Activated T-helper 1 cell treated with anti-CD3 and anti-CD28 coated beads, Interleukin-12 subunit alpha, Interleukin-12 subunit beta, Interleukin-2, Interleukin-4 antibody, amounts not matched to agents 30 ng/mL and 10 ng/mL and 1 ng/mL, durations not matched to agents 14 hours and 24 hours and 36 hours (primary cell): ENCODE measurements at regions not wholly inside any gene's neighbourhood (a gene's known extent, or its start where the extent isn't known, plus 50 kb on each side); places are given as distances from the start of the nearest gene placed in this dataset.
"Not testable (repeated sequence)": the region's sequence is repeated elsewhere in the genome, so short reads cannot be mapped to it uniquely, and the experiment has no call there.

Experiments
- DNase-seq: peaks from one replicate; pipeline ENCODE4 v3.0.0; 2021; ENCODE audit warnings: low spot score
- H3K27ac Mint-ChIP-seq: one replicate; pipeline ENCODE4 v1.8.0; 2021; ENCODE audit warnings: mild to moderate bottlenecking, mixed read lengths
- H3K27me3 Mint-ChIP-seq: one replicate; pipeline ENCODE4 v1.8.0; 2022; ENCODE audit warnings: mild to moderate bottlenecking, moderate library complexity, mixed read lengths; ENCODE audit not compliant: insufficient read depth
- H3K36me3 Mint-ChIP-seq: one replicate; pipeline ENCODE4 v1.8.0; 2021; ENCODE audit warnings: low read depth, mixed read lengths
- H3K4me1 Mint-ChIP-seq: one replicate; pipeline ENCODE4 v1.8.0; 2021; ENCODE audit warnings: low read depth, mixed read lengths
- H3K4me3 Mint-ChIP-seq: one replicate; pipeline ENCODE4 v1.8.0; 2021; ENCODE audit warnings: mild to moderate bottlenecking, moderate library complexity, mixed read lengths
- H3K9me3 Mint-ChIP-seq: one replicate; pipeline ENCODE4 v1.8.0; 2021; ENCODE audit warnings: mixed read lengths
- intact Hi-C: fragments of 100-400 bp; cut with micrococcal nuclease; formaldehyde crosslinking; loops from one replicate; pipeline ENCODE4 v1.15.1; 2024

- no peaks in the 10 kb centered on the region for H3K27me3 Mint-ChIP-seq
- H3K9me3 Mint-ChIP-seq: peaks cover 5% of the 10 kb centered on the region
- no peak overlapping the region for H3K27ac Mint-ChIP-seq
- DNase-seq: no peak
- intact Hi-C loops: no loop called here
- no peak overlapping the region for H3K4me3 Mint-ChIP-seq
- no peaks in the 10 kb centered on the region for H3K36me3 Mint-ChIP-seq
- no peaks in the 10 kb centered on the region for H3K4me1 Mint-ChIP-seq
Measured at GRCh38 chr5:166880456-166880855, 1411.0 kb upstream of the WWC1 start.

DNA sequence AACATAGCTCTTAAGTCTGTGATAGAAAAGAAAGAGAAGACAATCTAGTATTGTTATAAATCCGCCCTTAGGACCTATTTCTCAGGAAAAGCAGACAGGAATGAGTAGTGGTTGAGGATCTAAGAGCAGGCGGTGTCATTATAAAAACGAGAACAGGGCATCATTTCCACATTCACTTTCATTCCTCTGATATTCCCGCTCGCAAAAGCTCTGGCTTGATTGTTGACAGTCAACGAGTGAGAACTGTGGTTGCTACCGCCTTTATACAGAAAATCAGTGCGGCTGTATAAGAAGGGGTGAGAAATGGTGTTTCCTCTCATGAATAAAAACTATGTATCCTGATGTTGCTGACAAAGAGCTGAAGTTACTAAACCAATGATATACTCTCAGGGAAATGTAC, 1409.6 kb upstream of the WWC1 start:
- H3K4me1 Mint-ChIP-seq: no peaks in the 10 kb centered on the region
- H3K9me3 Mint-ChIP-seq: peaks cover 5% of the 10 kb centered on the region
- H3K36me3 Mint-ChIP-seq: no peaks in the 10 kb centered on the region
- no peak overlapping the region for H3K27ac Mint-ChIP-seq
- H3K4me3 Mint-ChIP-seq: no peak overlapping the region
- intact Hi-C loops: no loop called here
- DNase-seq: no peak
- no peaks in the 10 kb centered on the region for H3K27me3 Mint-ChIP-seq

DNA sequence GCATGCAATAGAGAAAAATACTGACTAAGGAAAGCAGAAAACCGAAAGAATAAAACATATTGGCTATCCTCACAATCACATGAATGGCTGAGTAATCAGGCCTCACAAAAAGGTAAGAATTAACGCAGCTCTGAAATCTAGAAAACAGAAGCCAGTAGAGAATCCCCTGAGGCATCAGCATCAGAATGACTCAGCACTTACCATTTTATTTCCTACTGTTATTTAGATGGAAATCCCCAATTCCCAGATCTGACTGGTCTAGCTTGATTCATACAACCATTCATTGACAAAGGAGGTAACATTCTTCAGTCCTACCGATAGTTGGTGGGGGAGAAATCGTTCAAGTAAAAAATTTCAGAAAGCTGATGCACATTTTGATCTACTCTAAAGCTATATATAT, 1408.4 kb upstream of the WWC1 start:
- H3K4me3 Mint-ChIP-seq: no peak overlapping the region
- peaks cover 11% of the 10 kb centered on the region for H3K9me3 Mint-ChIP-seq
- intact Hi-C loops: no loop called here
- no peaks in the 10 kb centered on the region for H3K4me1 Mint-ChIP-seq
- no peak for DNase-seq
- H3K27ac Mint-ChIP-seq: no peak overlapping the region
- no peaks in the 10 kb centered on the region for H3K36me3 Mint-ChIP-seq
- H3K27me3 Mint-ChIP-seq: no peaks in the 10 kb centered on the region

- Mint-ChIP-seq H3K9me3 (peaks cover 20% of the 10 kb centered on the region), H3K27me3 (no peaks in the 10 kb centered on the region)
Measured at GRCh38 chr5:166898166-166898565, 1393.3 kb upstream of the WWC1 start.

DNA sequence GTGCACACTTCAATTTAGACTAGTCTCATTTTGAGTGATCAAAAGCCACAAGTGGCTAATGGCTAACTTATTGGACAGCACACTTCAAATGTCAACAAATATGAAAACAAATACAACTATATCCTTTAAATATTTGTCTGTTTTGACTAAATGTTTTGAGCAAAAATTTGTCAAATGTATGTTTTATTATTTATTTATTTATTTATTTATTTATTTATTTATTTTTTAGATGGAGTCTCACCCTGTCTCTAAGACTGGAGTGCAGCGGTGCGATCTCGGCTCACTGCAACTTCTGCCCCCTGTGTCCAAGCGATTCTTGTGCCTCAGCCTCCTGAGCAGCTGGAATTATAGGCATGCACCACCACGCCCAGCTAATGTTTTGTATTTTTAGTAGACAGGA, 1392.1 kb upstream of the WWC1 start:
- DNase-seq: no peak
- H3K27me3 Mint-ChIP-seq: no peaks in the 10 kb centered on the region
- H3K27ac Mint-ChIP-seq: no peak overlapping the region
- H3K9me3 Mint-ChIP-seq: peaks cover 16% of the 10 kb centered on the region
- intact Hi-C loops: no loop called here
- no peaks in the 10 kb centered on the region for H3K36me3 Mint-ChIP-seq
- no peak overlapping the region for H3K4me3 Mint-ChIP-seq
- no peaks in the 10 kb centered on the region for H3K4me1 Mint-ChIP-seq

More at GRCh38 chr5:166898166-166898565, 1393.3 kb upstream of the WWC1 start:
- no peaks in the 10 kb centered on the region for H3K36me3 Mint-ChIP-seq
- H3K4me3 Mint-ChIP-seq: no peak overlapping the region
- no peak overlapping the region for H3K27ac Mint-ChIP-seq
- no peaks in the 10 kb centered on the region for H3K4me1 Mint-ChIP-seq
- intact Hi-C loops: no loop called here
- no peak for DNase-seq

- Mint-ChIP-seq H3K4me3 (no peak overlapping the region), H3K9me3 (no peaks in the 10 kb centered on the region), H3K4me1 (no peaks in the 10 kb centered on the region), H3K27ac (no peak overlapping the region), H3K27me3 (no peaks in the 10 kb centered on the region), H3K36me3 (no peaks in the 10 kb centered on the region)
- intact Hi-C loops: no loop called here
- DNase-seq: no peak
Measured at GRCh38 chr5:166904571-166904970, 1386.9 kb upstream of the WWC1 start.

- Mint-ChIP-seq H3K27me3 (no peaks in the 10 kb centered on the region), H3K4me3 (no peak overlapping the region), H3K4me1 (no peaks in the 10 kb centered on the region), H3K9me3 (no peaks in the 10 kb centered on the region), H3K36me3 (no peaks in the 10 kb centered on the region), H3K27ac (no peak overlapping the region)
- no peak for DNase-seq
- intact Hi-C loops: no loop called here
Measured at GRCh38 chr5:166906991-166907713, 1384.3 kb upstream of the WWC1 start.

DNA sequence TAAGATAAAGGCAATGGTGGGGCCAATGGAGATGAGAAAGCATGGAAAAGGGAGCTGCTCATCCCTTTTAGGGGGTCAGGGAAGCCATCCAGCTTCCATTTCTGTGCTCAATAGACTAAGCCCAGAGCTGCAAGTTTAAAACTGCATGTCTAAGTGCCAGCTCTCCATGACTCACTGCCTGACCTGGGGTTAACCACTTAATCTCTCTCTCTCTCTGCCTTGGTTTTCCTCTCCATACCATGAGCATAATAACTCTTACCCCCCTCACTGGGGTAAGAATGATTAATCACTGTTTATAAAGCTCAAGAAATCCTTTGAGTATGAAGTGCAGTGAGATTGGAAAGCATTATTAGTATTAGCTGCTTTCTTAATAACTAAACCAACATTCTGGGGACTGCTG, 1382.4 kb upstream of the WWC1 start:
- Mint-ChIP-seq H3K4me1 (no peaks in the 10 kb centered on the region), H3K27ac (no peak overlapping the region), H3K4me3 (no peak overlapping the region), H3K36me3 (no peaks in the 10 kb centered on the region), H3K9me3 (no peaks in the 10 kb centered on the region), H3K27me3 (no peaks in the 10 kb centered on the region)
- intact Hi-C loops: no loop called here
- no peak for DNase-seq

- intact Hi-C loops: no loop called here
- DNase-seq: no peak
- no peaks in the 10 kb centered on the region for H3K4me1 Mint-ChIP-seq
- no peak overlapping the region for H3K4me3 Mint-ChIP-seq
- no peaks in the 10 kb centered on the region for H3K27me3 Mint-ChIP-seq
- no peak overlapping the region for H3K27ac Mint-ChIP-seq
- H3K9me3 Mint-ChIP-seq: no peaks in the 10 kb centered on the region
- no peaks in the 10 kb centered on the region for H3K36me3 Mint-ChIP-seq
Measured at GRCh38 chr5:166909926-166910325, 1381.5 kb upstream of the WWC1 start.

DNA sequence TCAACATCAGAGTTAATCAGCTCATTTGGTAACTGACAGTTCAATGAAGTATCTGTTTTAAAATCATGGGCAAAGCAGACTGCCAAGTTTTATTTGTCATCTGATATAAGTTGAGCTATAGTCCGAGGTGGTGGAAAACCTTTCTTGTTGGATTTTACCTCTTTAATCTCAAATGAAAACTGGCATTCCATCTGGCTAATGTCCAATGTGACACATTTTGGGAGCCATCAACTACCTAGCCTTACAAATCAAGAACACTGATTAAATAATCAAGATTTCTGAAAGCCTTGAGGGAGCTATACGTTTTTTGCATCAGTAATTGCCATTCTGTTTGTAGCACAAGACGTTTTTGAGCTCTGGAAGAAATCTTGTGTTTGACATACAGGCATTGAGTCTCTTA, 1380.5 kb upstream of the WWC1 start:
- intact Hi-C loops: no loop called here
- no peak for DNase-seq
- Mint-ChIP-seq H3K36me3 (no peaks in the 10 kb centered on the region), H3K27me3 (no peaks in the 10 kb centered on the region), H3K4me3 (no peak overlapping the region), H3K27ac (no peak overlapping the region), H3K9me3 (no peaks in the 10 kb centered on the region), H3K4me1 (no peaks in the 10 kb centered on the region)

GRCh38 chr5:166916021-166916420, 1375.4 kb upstream of the WWC1 start:
- Mint-ChIP-seq H3K36me3 (no peaks in the 10 kb centered on the region), H3K9me3 (peaks cover 6% of the 10 kb centered on the region), H3K4me3 (no peak overlapping the region), H3K27me3 (no peaks in the 10 kb centered on the region), H3K27ac (no peak overlapping the region), H3K4me1 (no peaks in the 10 kb centered on the region)
- no peak for DNase-seq
- intact Hi-C loops: no loop called here

DNA sequence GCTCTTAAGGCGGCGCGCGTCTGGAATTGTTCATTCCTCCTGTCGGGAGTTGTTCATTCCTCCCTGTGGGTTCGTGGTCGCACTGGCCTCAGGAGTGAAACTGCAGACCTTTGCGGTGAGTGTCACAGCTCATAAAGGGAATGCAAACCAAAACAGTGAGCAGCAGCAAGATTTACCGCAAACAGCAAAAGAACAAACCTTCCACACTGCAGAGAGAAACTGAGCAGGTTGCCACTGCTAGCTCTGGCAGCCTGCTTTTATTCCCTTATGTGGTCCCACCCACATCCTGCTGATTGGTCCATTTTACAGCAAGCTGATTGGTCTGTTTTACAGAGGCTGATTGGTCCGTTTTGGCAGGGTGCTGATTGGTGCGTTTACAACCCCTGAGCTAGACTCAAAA, 1365.3 kb upstream of the WWC1 start:
- no peaks in the 10 kb centered on the region for H3K4me1 Mint-ChIP-seq
- H3K27ac Mint-ChIP-seq: no peak overlapping the region
- intact Hi-C loops: no loop called here
- H3K36me3 Mint-ChIP-seq: no peaks in the 10 kb centered on the region
- no peaks in the 10 kb centered on the region for H3K27me3 Mint-ChIP-seq
- no peak for DNase-seq
- H3K9me3 Mint-ChIP-seq: peaks cover 34% of the 10 kb centered on the region
- no peak overlapping the region for H3K4me3 Mint-ChIP-seq

DNA sequence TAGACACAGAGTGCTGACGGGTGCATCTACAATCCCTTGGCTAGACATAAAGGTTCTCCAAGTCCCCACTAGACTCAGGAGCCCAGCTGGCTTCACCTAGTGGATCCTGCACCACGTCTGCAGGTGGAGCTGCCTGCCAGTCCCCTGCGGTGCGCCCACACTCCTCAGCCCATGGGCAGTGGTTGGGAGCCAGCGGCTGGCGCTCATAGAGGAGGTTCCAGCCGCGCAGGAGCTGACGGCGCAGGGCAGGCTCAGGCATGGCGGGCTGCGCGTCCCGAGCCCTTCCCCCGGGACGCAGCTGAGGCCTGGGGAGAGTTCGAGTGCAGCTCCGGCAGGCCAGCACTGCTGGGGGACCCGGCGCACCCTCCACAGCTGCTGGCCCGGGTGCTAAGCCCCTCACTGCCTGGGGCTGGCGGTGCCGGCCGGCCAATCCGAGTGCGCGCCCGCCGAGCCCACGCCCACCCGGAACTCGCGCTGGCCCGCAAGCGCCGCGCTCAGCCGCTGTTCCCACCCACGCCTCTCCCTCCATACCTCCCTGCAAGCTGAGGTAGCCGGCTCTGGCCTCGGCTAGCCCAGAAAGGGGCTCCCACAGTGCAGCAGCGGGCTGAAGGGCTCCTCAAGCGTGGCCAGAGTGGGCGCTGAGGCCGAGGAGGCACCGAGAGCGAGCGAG, 1364.5 kb upstream of the WWC1 start:
- H3K27ac Mint-ChIP-seq, H3K27me3 Mint-ChIP-seq, intact Hi-C loops, H3K4me3 Mint-ChIP-seq, DNase-seq, H3K36me3 Mint-ChIP-seq, H3K4me1 Mint-ChIP-seq: not testable (repeated sequence)
- peaks cover 38% of the 10 kb centered on the region for H3K9me3 Mint-ChIP-seq

GRCh38 chr5:166936351-166936750, 1355.1 kb upstream of the WWC1 start:
- Mint-ChIP-seq H3K4me1 (no peaks in the 10 kb centered on the region), H3K27me3 (no peaks in the 10 kb centered on the region), H3K9me3 (peaks cover 17% of the 10 kb centered on the region), H3K4me3 (no peak overlapping the region), H3K36me3 (no peaks in the 10 kb centered on the region), H3K27ac (no peak overlapping the region)
- intact Hi-C loops: no loop called here
- no peak for DNase-seq
